ENCODE measurements at regions not wholly inside any gene's neighbourhood (a gene's known extent, or its start where the extent isn't known, plus 50 kb on each side); places are given as distances from the start of the nearest gene placed in this dataset.

DNA sequence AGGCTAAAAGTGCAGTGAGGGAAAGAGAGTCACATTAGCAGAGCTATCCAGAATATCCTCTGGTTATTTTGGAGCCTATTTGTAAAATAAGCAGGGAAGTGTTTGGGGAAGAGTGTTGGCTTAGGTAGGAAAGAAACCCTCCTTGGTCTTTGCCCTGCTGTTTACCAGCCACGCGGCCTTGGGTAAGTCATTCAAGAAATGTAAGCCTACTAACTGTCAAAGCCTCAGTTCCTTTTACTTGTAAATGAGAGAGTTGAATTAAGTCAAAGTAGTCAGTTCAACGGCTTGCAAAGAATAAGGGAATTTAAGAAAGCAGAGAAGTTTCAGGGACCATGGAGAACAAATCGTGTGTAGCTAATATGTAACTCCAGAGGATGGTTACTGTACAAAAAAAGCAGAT, 75.8 kb upstream of the TNC start:
- H3K36me3 ChIP-seq, result no peaks in the 10 kb centered on the region
- TF ChIP-seq Cebpa-rat (IDR thresholded peaks at IDR 0.05), result no peak
- no peaks in the 10 kb centered on the region for H4K20me1 ChIP-seq
- no peaks in the 10 kb centered on the region for H3K27me3 ChIP-seq
- H3K4me2 ChIP-seq, result peak overlapping the region in 3 of 11 experiments; percentile 64 to 71 (median 65); a peak in 6 of 22 replicates
- no peak overlapping the region for H3K9ac ChIP-seq
- H3K4me1 ChIP-seq, result peaks cover 16 to 53% (median 20%) of the 10 kb centered on the region in 10 experiments
- no peak overlapping the region for H3K27ac ChIP-seq
- H3K9me3 ChIP-seq (replicated peaks in 1 of 11), result peaks cover 4 to 13% (median 6%) of the 10 kb centered on the region in 11 experiments; a peak in 19 of 22 replicates
- no peak overlapping the region for H3K4me3 ChIP-seq

- no peaks in the 10 kb centered on the region for H4K20me1 ChIP-seq
- H3K27ac ChIP-seq, result no peak overlapping the region
- H3K4me1 ChIP-seq, result peaks cover 16 to 53% (median 20%) of the 10 kb centered on the region in 10 experiments
- no peaks in the 10 kb centered on the region for H3K27me3 ChIP-seq
- H3K4me3 ChIP-seq, result no peak overlapping the region
- no peak for TF ChIP-seq Cebpa-rat (IDR thresholded peaks at IDR 0.05)
- no peaks in the 10 kb centered on the region for H3K36me3 ChIP-seq
- H3K9ac ChIP-seq, result no peak overlapping the region
- peak overlapping the region in 2 of 11 experiments; percentile 15 to 71; a peak in 2 of 22 replicates for H3K4me2 ChIP-seq
- peaks cover 4 to 13% (median 6%) of the 10 kb centered on the region in 11 experiments; a peak in 19 of 22 replicates for H3K9me3 ChIP-seq (replicated peaks in 1 of 11)
Observed at GRCh38 chr9:115194216-115194615, 76.3 kb upstream of the TNC start.

DNA sequence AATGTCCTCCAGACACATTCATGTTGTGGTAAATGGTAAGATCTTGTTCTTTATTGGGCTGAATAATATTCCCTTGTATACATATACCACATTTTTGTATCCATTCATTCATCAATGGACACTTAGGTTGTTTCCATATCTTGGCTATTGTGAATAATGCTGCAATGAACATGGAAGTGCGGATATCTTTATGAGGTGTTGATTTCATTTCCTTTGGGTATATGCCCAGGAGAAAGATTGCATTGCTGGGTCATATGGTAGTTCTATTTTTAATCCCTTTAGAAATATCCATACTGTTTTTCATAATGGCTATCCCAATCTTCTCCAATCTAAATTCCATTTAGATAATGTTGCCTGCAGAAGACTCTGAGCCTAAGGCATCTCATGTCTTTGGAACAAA, 78.0 kb upstream of the TNC start:
- Histone ChIP-seq H3K36me3 (no peaks in the 10 kb centered on the region), H3K27ac (no peak overlapping the region), H3K9me3 (replicated peaks in 1 of 11) (peaks cover under 1 to 9% (median 2%) of the 10 kb centered on the region in 11 experiments; a peak in 19 of 22 replicates), H3K4me3 (no peak overlapping the region), H3K9ac (no peak overlapping the region), H4K20me1 (no peaks in the 10 kb centered on the region), H3K4me2 (no peak overlapping the region), H3K27me3 (no peaks in the 10 kb centered on the region), H3K4me1 (peaks cover 16 to 46% (median 20%) of the 10 kb centered on the region in 10 experiments)
- no peak for TF ChIP-seq Cebpa-rat (IDR thresholded peaks at IDR 0.05)

GRCh38 chr9:115196919-115197318, 79.0 kb upstream of the TNC start:
- H4K20me1 ChIP-seq, result no peaks in the 10 kb centered on the region
- no peak overlapping the region for H3K4me3 ChIP-seq
- H3K4me2 ChIP-seq, result no peak overlapping the region
- H3K9me3 ChIP-seq (replicated peaks in 1 of 11), result 0 out of 22 replicates have a peak, but pooled peaks cover 0 to 6% (median 0%) of the 10 kb centered on the region in 11 experiments
- no peaks in the 10 kb centered on the region for H3K36me3 ChIP-seq
- H3K4me1 ChIP-seq, result peaks cover 12 to 40% (median 16%) of the 10 kb centered on the region in 10 experiments
- no peak overlapping the region for H3K9ac ChIP-seq
- TF ChIP-seq Cebpa-rat (IDR thresholded peaks at IDR 0.05), result no peak
- no peak overlapping the region for H3K27ac ChIP-seq
- H3K27me3 ChIP-seq, result no peaks in the 10 kb centered on the region

GRCh38 chr9:115198001-115198400, 80.0 kb upstream of the TNC start:
- Histone ChIP-seq H3K27ac (no peak overlapping the region), H4K20me1 (no peaks in the 10 kb centered on the region), H3K36me3 (no peaks in the 10 kb centered on the region), H3K4me3 (no peak overlapping the region), H3K9me3 (replicated peaks in 1 of 11) (0 out of 22 replicates have a peak, but pooled peaks cover 0 to 6% (median 0%) of the 10 kb centered on the region in 11 experiments), H3K9ac (no peak overlapping the region), H3K4me1 (peaks cover 2 to 29% (median 5%) of the 10 kb centered on the region in 10 experiments; a peak in 18 of 20 replicates), H3K4me2 (peak overlapping the region in 3 of 11 experiments; percentile 18 to 59 (median 50); a peak in 5 of 22 replicates), H3K27me3 (no peaks in the 10 kb centered on the region)
- no peak for TF ChIP-seq Cebpa-rat (IDR thresholded peaks at IDR 0.05)

- no peaks in the 10 kb centered on the region for H4K20me1 ChIP-seq
- H3K27me3 ChIP-seq, result no peaks in the 10 kb centered on the region
- H3K4me2 ChIP-seq, result no peak overlapping the region
- no peak overlapping the region for H3K9ac ChIP-seq
- no peaks in the 10 kb centered on the region for H3K36me3 ChIP-seq
- no peak for TF ChIP-seq Cebpa-rat (IDR thresholded peaks at IDR 0.05)
- H3K4me1 ChIP-seq, result peaks cover 0 to 25% (median 0%) of the 10 kb centered on the region in 10 experiments; a peak in 6 of 20 replicates
- H3K27ac ChIP-seq, result no peak overlapping the region
- no peaks in the 10 kb centered on the region for H3K9me3 ChIP-seq (replicated peaks in 1 of 11)
- H3K4me3 ChIP-seq, result no peak overlapping the region
Observed at GRCh38 chr9:115200711-115201505, 83.0 kb upstream of the TNC start.

DNA sequence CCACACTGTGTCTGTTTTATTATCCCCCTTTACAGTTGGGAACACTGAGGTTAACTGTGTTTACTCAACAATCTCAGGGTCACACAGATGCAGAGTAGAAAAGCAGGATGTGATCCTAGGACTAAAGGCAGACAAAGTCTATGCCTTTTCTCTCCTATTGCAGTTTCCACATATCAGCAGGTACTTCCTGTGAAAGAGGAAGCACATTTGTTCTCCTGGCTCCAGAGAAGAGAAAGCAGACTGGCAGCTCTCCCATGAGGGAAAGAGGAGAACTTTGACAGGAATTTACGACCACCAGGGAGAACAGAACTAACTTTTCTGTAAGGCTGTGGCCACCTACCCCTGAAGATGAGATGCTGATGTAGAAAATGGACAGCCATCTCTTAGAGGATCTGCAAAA, 84.2 kb upstream of the TNC start:
- no peaks in the 10 kb centered on the region for H4K20me1 ChIP-seq
- H3K36me3 ChIP-seq, result no peaks in the 10 kb centered on the region
- H3K4me2 ChIP-seq, result no peak overlapping the region
- peaks cover 0 to 28% (median 0%) of the 10 kb centered on the region in 10 experiments; a peak in 6 of 20 replicates for H3K4me1 ChIP-seq
- H3K27me3 ChIP-seq, result peaks cover 0 to 3% (median 0%) of the 10 kb centered on the region in 11 experiments; a peak in 1 of 22 replicates
- no peak overlapping the region for H3K4me3 ChIP-seq
- H3K9me3 ChIP-seq (replicated peaks in 1 of 11), result no peaks in the 10 kb centered on the region
- no peak for TF ChIP-seq Cebpa-rat (IDR thresholded peaks at IDR 0.05)
- H3K9ac ChIP-seq, result no peak overlapping the region
- no peak overlapping the region for H3K27ac ChIP-seq

DNA sequence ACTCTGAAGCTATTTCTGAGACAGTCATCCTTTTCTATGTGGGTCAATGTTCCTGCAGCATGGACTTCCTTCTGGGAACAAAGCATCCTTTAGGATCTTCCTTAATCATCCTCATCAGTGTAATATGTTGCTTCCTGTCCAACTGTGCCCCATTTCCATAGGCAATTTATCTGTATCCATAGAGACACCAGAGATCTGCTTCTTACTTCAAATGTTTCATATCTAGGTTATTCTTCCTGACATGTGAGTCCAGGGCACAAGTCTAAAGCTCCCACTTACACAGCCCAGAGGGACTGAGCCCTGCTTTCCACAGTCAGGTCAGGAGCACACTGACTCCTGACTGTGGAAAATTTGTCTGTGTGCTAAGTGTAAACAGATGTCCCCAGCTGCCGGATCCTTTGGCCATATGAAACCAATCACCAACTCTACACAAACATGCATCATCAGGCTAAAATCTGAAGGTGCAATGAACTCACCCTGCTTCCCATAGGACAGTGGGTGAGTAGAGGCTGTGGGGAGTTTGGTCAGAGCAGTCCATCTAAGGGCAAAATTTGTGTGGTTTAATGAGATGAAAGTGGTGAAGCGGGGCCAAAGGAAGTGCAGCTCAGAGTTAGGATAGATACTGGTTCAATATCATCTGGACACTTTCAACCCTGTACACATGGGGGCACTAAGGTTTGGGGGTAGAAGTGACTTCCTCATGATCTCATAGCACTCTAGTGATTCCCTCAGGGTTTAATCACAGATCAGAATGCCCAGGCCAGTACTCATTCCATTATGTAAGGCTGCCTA, 85.2 kb upstream of the TNC start:
- no peak overlapping the region for H3K27ac ChIP-seq
- no peaks in the 10 kb centered on the region for H3K9me3 ChIP-seq (replicated peaks in 1 of 11)

More for the DNA sequence above, 85.2 kb upstream of the TNC start:
- peaks cover 0 to 3% (median 0%) of the 10 kb centered on the region in 11 experiments; a peak in 1 of 22 replicates for H3K27me3 ChIP-seq
- H3K9ac ChIP-seq, result no peak overlapping the region
- TF ChIP-seq Cebpa-rat (IDR thresholded peaks at IDR 0.05), result no peak
- no peaks in the 10 kb centered on the region for H4K20me1 ChIP-seq
- no peaks in the 10 kb centered on the region for H3K36me3 ChIP-seq
- H3K4me1 ChIP-seq, result peaks cover 0 to 27% (median 0%) of the 10 kb centered on the region in 10 experiments; a peak in 6 of 20 replicates
- H3K4me3 ChIP-seq, result no peak overlapping the region
- no peak overlapping the region for H3K4me2 ChIP-seq

Data from BLaER1 treated with 17β-estradiol and CSF1 and Interleukin-3, amounts not matched to agents 10 nM and 100 nM (cell line).